MM.1S (cell line): ENCODE measurements at regions not wholly inside any gene's neighbourhood (a gene's known extent, or its start where the extent isn't known, plus 50 kb on each side); places are given as distances from the start of the nearest gene placed in this dataset.

Experiments
- DNase-seq: peaks from one replicate; pipeline ENCODE4 v3.0.0-alpha.2; 2015
- H2AFZ ChIP-seq: fragments of 300-600 bp; sonication (generic); 2 replicates; pipeline ENCODE4 v1.6.0; 2016; ENCODE audit warnings: antibody characterized with exemption, low read length
- H3F3A ChIP-seq: fragments of 300-600 bp; sonication (generic); 2 replicates; pipeline ENCODE4 v1.6.1; 2016; ENCODE audit warnings: mild to moderate bottlenecking, antibody characterized with exemption, low read length, moderate library complexity, mixed read lengths; ENCODE audit not compliant: insufficient read depth
- H3K27ac ChIP-seq: fragments of 300-600 bp; sonication (generic); 2 replicates; pipeline ENCODE4 v1.5.1; 2016; ENCODE audit warnings: mild to moderate bottlenecking, low read length
- H3K27me3 ChIP-seq: fragments of 300-600 bp; sonication (generic); replicated peaks from 2 replicates; pipeline ENCODE4 v1.6.0; 2016; ENCODE audit warnings: low read length; ENCODE audit not compliant: insufficient read depth
- H3K36me3 ChIP-seq: fragments of 300-600 bp; sonication (generic); replicated peaks from 2 replicates; pipeline ENCODE4 v1.6.1; 2016; ENCODE audit warnings: mild to moderate bottlenecking, low read length, mixed read lengths; ENCODE audit not compliant: insufficient read depth
- H3K4me1 ChIP-seq: fragments of 300-600 bp; sonication (generic); 2 replicates; pipeline ENCODE4 v1.6.1; 2016; ENCODE audit warnings: low read length, mixed read lengths
- H3K4me2 ChIP-seq: fragments of 300-600 bp; sonication (generic); 2 replicates; pipeline ENCODE4 v1.6.0; 2016; ENCODE audit warnings: low read depth, low read length
- H3K4me3 ChIP-seq: fragments of 300-600 bp; sonication (generic); 2 replicates; pipeline ENCODE4 v1.5.1; 2016; ENCODE audit warnings: low read length, mixed read lengths
- H3K79me2 ChIP-seq: fragments of 300-600 bp; sonication (generic); 2 replicates; pipeline ENCODE4 v1.6.1; 2016; ENCODE audit warnings: mixed run types, low read length, mixed read lengths
- H3K9ac ChIP-seq: fragments of 300-600 bp; sonication (generic); 2 replicates; pipeline ENCODE4 v1.6.1; 2016; ENCODE audit warnings: low read length, mixed read lengths
- H3K9me2 ChIP-seq: fragments of 300-600 bp; sonication (generic); replicated peaks from 2 replicates; pipeline ENCODE4 v1.6.1; 2016; ENCODE audit warnings: mild to moderate bottlenecking, low read length, mixed read lengths; ENCODE audit not compliant: insufficient read depth
- H3K9me3 ChIP-seq: fragments of 300-600 bp; sonication (generic); replicated peaks from 2 replicates; pipeline ENCODE4 v1.6.1; 2016; ENCODE audit warnings: mild to moderate bottlenecking, low read length, mixed read lengths; ENCODE audit not compliant: insufficient read depth
- H4K20me1 ChIP-seq: fragments of 300-600 bp; sonication (generic); 2 replicates; pipeline ENCODE4 v1.6.1; 2016; ENCODE audit warnings: mild to moderate bottlenecking, low read length, moderate library complexity, mixed read lengths; ENCODE audit not compliant: insufficient read depth
- EZH2 ChIP-seq: fragments of 300-600 bp; sonication (generic); optimal IDR thresholded peaks from 2 replicates; pipeline ENCODE3; 2017; ENCODE audit warnings: low read depth, mild to moderate bottlenecking, antibody characterized with exemption, low read length, mixed read lengths
- EZH2phosphoT487 ChIP-seq: fragments of 300-600 bp; sonication (generic); IDR thresholded peaks from 2 replicates; pipeline ENCODE4 v1.6.1; 2018; ENCODE audit warnings: antibody characterized with exemption, low read length
- TF ChIP-seq, protein P1 (sequence below): fragments of 300-600 bp; sonication (generic); IDR thresholded peaks from 2 replicates; pipeline ENCODE4 v1.5.1; 2016; ENCODE audit warnings: antibody characterized with exemption, low read length, mixed read lengths

DNA sequence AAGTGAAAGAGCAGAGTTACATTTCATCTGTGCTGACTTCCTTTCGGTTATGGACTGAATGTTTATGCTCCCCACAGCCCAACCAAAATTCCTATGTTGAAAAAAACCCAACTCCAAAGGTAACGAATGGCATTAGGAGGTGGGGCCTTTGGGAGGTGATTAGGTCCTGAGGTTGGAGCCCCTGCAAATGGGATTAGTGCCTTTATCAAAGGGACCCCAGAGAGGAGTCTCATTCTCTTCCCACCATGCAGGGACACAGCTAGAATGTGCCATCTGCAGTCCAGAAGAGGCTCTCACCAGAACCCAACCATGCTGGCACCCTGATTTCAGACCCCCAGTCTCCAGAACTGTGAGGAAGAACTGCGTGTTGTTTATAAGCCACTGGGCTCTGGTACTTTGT lies 199.3 kb downstream of the TOMM20 start:
- H3K27ac ChIP-seq: no peak overlapping the region
- no peaks in the 10 kb centered on the region for H3K9me2 ChIP-seq
- peaks cover 29% of the 10 kb centered on the region for H3K4me1 ChIP-seq
- no peak overlapping the region for H3K9ac ChIP-seq
- no peaks in the 10 kb centered on the region for H4K20me1 ChIP-seq
- no peaks in the 10 kb centered on the region for H3K36me3 ChIP-seq
- peaks cover 19% of the 10 kb centered on the region for H3F3A ChIP-seq
- H3K27me3 ChIP-seq: no peaks in the 10 kb centered on the region
- no peak for TF ChIP-seq EZH2phosphoT487
- TF ChIP-seq, protein P1, sequence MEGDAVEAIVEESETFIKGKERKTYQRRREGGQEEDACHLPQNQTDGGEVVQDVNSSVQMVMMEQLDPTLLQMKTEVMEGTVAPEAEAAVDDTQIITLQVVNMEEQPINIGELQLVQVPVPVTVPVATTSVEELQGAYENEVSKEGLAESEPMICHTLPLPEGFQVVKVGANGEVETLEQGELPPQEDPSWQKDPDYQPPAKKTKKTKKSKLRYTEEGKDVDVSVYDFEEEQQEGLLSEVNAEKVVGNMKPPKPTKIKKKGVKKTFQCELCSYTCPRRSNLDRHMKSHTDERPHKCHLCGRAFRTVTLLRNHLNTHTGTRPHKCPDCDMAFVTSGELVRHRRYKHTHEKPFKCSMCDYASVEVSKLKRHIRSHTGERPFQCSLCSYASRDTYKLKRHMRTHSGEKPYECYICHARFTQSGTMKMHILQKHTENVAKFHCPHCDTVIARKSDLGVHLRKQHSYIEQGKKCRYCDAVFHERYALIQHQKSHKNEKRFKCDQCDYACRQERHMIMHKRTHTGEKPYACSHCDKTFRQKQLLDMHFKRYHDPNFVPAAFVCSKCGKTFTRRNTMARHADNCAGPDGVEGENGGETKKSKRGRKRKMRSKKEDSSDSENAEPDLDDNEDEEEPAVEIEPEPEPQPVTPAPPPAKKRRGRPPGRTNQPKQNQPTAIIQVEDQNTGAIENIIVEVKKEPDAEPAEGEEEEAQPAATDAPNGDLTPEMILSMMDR: no peak
- TF ChIP-seq EZH2: no peak
- H2AFZ ChIP-seq: no peak overlapping the region
- H3K79me2 ChIP-seq: no peaks in the 10 kb centered on the region
- no peaks in the 10 kb centered on the region for H3K9me3 ChIP-seq
- no peak overlapping the region for H3K4me3 ChIP-seq
- no peak overlapping the region for H3K4me2 ChIP-seq
- no peak for DNase-seq

DNA sequence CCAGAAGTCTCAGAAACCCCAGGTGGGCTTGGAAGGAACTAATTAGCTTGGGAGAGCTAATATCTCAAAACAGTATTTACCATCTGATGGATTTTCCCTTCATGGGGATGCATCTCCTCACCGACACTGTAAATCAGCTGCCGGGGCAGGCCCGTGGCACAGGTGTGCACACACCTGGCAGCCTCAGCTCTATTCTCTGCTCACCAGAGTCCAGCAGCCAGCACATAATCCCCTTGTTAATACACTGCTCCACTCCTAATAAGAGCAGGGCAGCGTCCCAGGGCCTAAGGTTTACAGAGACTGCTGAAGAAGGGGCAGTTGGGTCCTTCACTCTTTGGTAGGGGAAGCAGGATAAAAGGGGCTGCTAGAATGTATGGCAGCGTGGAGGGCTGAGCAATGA lies 200.0 kb downstream of the TOMM20 start:
- peaks cover 27% of the 10 kb centered on the region for H3K4me1 ChIP-seq
- H3K4me2 ChIP-seq: no peak overlapping the region
- no peak overlapping the region for H2AFZ ChIP-seq

DNA sequence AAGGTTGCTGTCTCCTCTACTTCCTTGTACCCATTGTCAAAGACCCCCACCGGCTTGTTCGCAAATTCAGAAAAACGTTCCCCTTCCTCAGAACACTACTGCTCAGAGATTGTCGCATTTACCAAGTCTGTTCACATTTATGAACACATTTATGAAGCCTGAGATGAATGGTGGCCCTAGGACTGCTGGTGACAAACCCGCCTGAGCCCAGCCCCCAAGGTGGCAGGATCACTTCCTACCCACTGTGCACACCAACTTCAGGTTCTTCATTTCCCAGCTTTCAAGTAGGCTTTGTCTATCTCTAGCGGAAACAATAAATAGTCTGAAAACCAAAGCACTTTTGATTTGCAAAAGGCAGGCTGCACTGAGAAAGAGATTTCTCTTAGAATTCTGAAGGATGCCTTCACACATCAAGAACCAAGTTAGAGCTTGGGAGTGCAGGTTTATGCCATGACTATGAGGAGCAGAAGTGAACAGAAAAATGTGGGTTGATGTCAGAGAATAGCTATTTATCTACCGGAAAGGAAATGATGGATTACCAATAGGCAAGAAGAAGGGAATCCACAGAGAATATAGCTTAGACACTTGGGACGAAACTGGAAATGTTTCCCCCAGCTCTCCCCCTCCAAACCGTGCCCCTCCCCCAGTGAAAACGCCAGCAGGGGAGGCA lies 200.5 kb downstream of the TOMM20 start:
- H3K36me3 ChIP-seq: no peaks in the 10 kb centered on the region
- peaks cover 15% of the 10 kb centered on the region for H3F3A ChIP-seq
- no peak for DNase-seq
- H3K9me3 ChIP-seq: no peaks in the 10 kb centered on the region
- peaks cover 21% of the 10 kb centered on the region for H3K4me1 ChIP-seq
- no peaks in the 10 kb centered on the region for H3K79me2 ChIP-seq
- no peak overlapping the region for H3K4me3 ChIP-seq
- H3K4me2 ChIP-seq: no peak overlapping the region
- no peaks in the 10 kb centered on the region for H3K27me3 ChIP-seq
- H3K9ac ChIP-seq: no peak overlapping the region
- no peaks in the 10 kb centered on the region for H4K20me1 ChIP-seq
- H3K27ac ChIP-seq: no peak overlapping the region
- no peak overlapping the region for H2AFZ ChIP-seq
- no peaks in the 10 kb centered on the region for H3K9me2 ChIP-seq
- TF ChIP-seq, protein P1: no peak
- TF ChIP-seq EZH2: no peak
- no peak for TF ChIP-seq EZH2phosphoT487

More for the DNA sequence above, 200.0 kb downstream of the TOMM20 start:
- Histone ChIP-seq H3K4me3 (no peak overlapping the region), H3K9ac (no peak overlapping the region), H3K9me3 (no peaks in the 10 kb centered on the region), H3K27me3 (no peaks in the 10 kb centered on the region), H3K79me2 (no peaks in the 10 kb centered on the region), H3K9me2 (no peaks in the 10 kb centered on the region), H4K20me1 (no peaks in the 10 kb centered on the region), H3F3A (peaks cover 17% of the 10 kb centered on the region), H3K27ac (no peak overlapping the region), H3K36me3 (no peaks in the 10 kb centered on the region)
- no peak for DNase-seq
- no peak for TF ChIP-seq EZH2
- TF ChIP-seq EZH2phosphoT487: no peak
- TF ChIP-seq, protein P1: no peak
